ENCODE measurements at regions not wholly inside any gene's neighbourhood (a gene's known extent, or its start where the extent isn't known, plus 50 kb on each side); places are given as distances from the start of the nearest gene placed in this dataset.

- H3K4me2 ChIP-seq (ENCODE audit: low read depth, low read length, poor library complexity, severe bottlenecking), result no peak overlapping the region
Observed at GRCh38 chr3:106268696-106269095, 399.9 kb upstream of the CBLB start.

DNA sequence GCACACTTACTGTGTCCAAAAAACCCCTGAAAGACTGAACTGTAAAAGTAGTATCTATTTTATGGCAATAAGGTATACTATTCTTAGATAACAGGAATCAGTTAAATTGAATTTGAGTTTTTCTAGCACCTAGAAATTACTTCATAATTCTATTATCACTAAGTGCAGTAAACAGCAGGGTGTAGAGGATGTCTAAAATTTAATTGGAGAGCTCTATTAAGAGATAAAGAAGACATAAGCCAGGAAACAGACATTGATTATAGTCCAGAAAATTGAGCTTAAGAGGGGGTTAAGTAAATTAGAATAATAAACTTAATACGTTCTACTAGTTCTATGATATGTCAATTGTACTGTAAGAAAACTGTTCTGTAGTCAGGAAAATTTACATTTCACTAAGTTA lies 403.5 kb upstream of the CBLB start:
- TF ChIP-seq CTCF (conservative IDR thresholded peaks at IDR 0.05; ENCODE audit: low read length), result no peak
- no peak for TF ChIP-seq EZH2phosphoT487 (IDR thresholded peaks at IDR 0.05; ENCODE audit: borderline replicate concordance)
- H3K9me3 ChIP-seq (ENCODE audit: insufficient read depth, low read depth, low read length), result no peaks in the 10 kb centered on the region

More at GRCh38 chr3:106268696-106269095, 399.9 kb upstream of the CBLB start:
- Histone ChIP-seq H3K9me3 (ENCODE audit: insufficient read depth, low read depth, low read length) (no peaks in the 10 kb centered on the region), H4K20me1 (ENCODE audit: insufficient read depth, low read length, poor library complexity, severe bottlenecking) (no peaks in the 10 kb centered on the region), H3K4me1 (ENCODE audit: insufficient read depth, low read length, poor library complexity, severe bottlenecking) (no peaks in the 10 kb centered on the region), H3K9me2 (replicated peaks; ENCODE audit: low read depth, low read length) (no peaks in the 10 kb centered on the region), H2AFZ (ENCODE audit: low read length) (no peak overlapping the region), H3F3A (ENCODE audit: low read depth) (no peaks in the 10 kb centered on the region), H3K79me2 (ENCODE audit: insufficient read depth, low read length) (no peaks in the 10 kb centered on the region), H3K36me3 (ENCODE audit: insufficient read depth, low read length) (no peaks in the 10 kb centered on the region), H3K4me3 (ENCODE audit: low read length, poor library complexity, severe bottlenecking) (no peak overlapping the region), H3K9ac (ENCODE audit: low read depth, low read length, poor library complexity, severe bottlenecking) (no peak overlapping the region), H3K27me3 (ENCODE audit: insufficient read depth, low read length, poor library complexity, severe bottlenecking) (no peaks in the 10 kb centered on the region)
- TF ChIP-seq CTCF (conservative IDR thresholded peaks at IDR 0.05; ENCODE audit: low read length), result no peak
- TF ChIP-seq EZH2phosphoT487 (IDR thresholded peaks at IDR 0.05; ENCODE audit: borderline replicate concordance), result no peak

GRCh38 chr3:106275592-106275991 lies 406.8 kb upstream of the CBLB start:
- no peak overlapping the region for H3K4me2 ChIP-seq (ENCODE audit: low read depth, low read length, poor library complexity, severe bottlenecking)
- H2AFZ ChIP-seq (ENCODE audit: low read length), result no peak overlapping the region
- H3K4me3 ChIP-seq (ENCODE audit: low read length, poor library complexity, severe bottlenecking), result no peak overlapping the region
- no peaks in the 10 kb centered on the region for H4K20me1 ChIP-seq (ENCODE audit: insufficient read depth, low read length, poor library complexity, severe bottlenecking)
- H3F3A ChIP-seq (ENCODE audit: low read depth), result peaks cover 3% of the 10 kb centered on the region; the same call in 1 of the 2 replicates
- H3K79me2 ChIP-seq (ENCODE audit: insufficient read depth, low read length), result no peaks in the 10 kb centered on the region
- TF ChIP-seq CTCF (conservative IDR thresholded peaks at IDR 0.05; ENCODE audit: low read length) (no peak), EZH2phosphoT487 (IDR thresholded peaks at IDR 0.05; ENCODE audit: borderline replicate concordance) (no peak)
- no peak overlapping the region for H3K9ac ChIP-seq (ENCODE audit: low read depth, low read length, poor library complexity, severe bottlenecking)
- H3K9me2 ChIP-seq (replicated peaks; ENCODE audit: low read depth, low read length), result no peaks in the 10 kb centered on the region
- H3K36me3 ChIP-seq (ENCODE audit: insufficient read depth, low read length), result no peaks in the 10 kb centered on the region
- peaks cover 18% of the 10 kb centered on the region for H3K4me1 ChIP-seq (ENCODE audit: insufficient read depth, low read length, poor library complexity, severe bottlenecking)
- H3K9me3 ChIP-seq (ENCODE audit: insufficient read depth, low read depth, low read length), result no peaks in the 10 kb centered on the region
- H3K27me3 ChIP-seq (ENCODE audit: insufficient read depth, low read length, poor library complexity, severe bottlenecking), result no peaks in the 10 kb centered on the region

More for the DNA sequence above, 403.5 kb upstream of the CBLB start:
- Histone ChIP-seq H3F3A (ENCODE audit: low read depth) (peaks cover 1% of the 10 kb centered on the region; the same call in 1 of the 2 replicates), H3K27me3 (ENCODE audit: insufficient read depth, low read length, poor library complexity, severe bottlenecking) (no peaks in the 10 kb centered on the region), H4K20me1 (ENCODE audit: insufficient read depth, low read length, poor library complexity, severe bottlenecking) (no peaks in the 10 kb centered on the region), H3K4me3 (ENCODE audit: low read length, poor library complexity, severe bottlenecking) (no peak overlapping the region), H3K36me3 (ENCODE audit: insufficient read depth, low read length) (no peaks in the 10 kb centered on the region), H2AFZ (ENCODE audit: low read length) (no peak overlapping the region), H3K79me2 (ENCODE audit: insufficient read depth, low read length) (no peaks in the 10 kb centered on the region), H3K4me1 (ENCODE audit: insufficient read depth, low read length, poor library complexity, severe bottlenecking) (peaks cover 6% of the 10 kb centered on the region), H3K9ac (ENCODE audit: low read depth, low read length, poor library complexity, severe bottlenecking) (no peak overlapping the region), H3K4me2 (ENCODE audit: low read depth, low read length, poor library complexity, severe bottlenecking) (no peak overlapping the region), H3K9me2 (replicated peaks; ENCODE audit: low read depth, low read length) (no peaks in the 10 kb centered on the region)
